Stimulated activated CD4-positive, alpha-beta T cell treated with anti-CD3 and anti-CD28 coated beads, Interleukin-1b, Interleukin-23, amount 100 ng/mL, for 1 hour (primary cell): ENCODE measurements at regions not wholly inside any gene's neighbourhood (a gene's known extent, or its start where the extent isn't known, plus 50 kb on each side); places are given as distances from the start of the nearest gene placed in this dataset.
"Not testable (repeated sequence)": the region's sequence is repeated elsewhere in the genome, so short reads cannot be mapped to it uniquely, and the experiment has no call there.

Source experiments
- DNase-seq, 2 donors: peaks; one replicate each; pipeline ENCODE4 v3.0.0-alpha.2; 2020; ENCODE audit warnings: low read depth in 2 of 2

- DNase-seq = no peak
Observed at GRCh38 chr5:81826128-81826527, 75.2 kb upstream of the SSBP2 start.

DNA sequence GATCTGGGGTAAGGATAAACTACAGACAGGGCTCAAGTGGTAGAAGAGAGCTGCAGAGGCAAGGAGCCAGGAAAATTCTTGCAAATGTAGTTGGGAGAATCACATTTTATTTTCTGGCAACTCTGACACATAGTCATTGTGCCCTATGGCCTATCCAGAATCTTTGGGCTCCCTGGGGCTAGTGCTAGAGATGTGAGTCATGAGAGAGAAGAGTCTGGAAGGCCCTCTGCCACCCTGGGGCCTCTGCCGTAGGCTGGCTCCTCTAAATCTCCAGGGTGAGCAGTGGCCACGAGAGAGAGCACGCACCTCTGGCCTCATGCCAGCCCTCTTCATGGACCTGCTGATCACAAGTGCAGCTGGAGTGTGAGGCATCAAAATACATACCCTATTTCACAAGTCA is 74.3 kb upstream of the SSBP2 start:
- no peak for DNase-seq

- not testable (repeated sequence) for DNase-seq
Observed at GRCh38 chr5:81823736-81824135, 72.8 kb upstream of the SSBP2 start.

DNA sequence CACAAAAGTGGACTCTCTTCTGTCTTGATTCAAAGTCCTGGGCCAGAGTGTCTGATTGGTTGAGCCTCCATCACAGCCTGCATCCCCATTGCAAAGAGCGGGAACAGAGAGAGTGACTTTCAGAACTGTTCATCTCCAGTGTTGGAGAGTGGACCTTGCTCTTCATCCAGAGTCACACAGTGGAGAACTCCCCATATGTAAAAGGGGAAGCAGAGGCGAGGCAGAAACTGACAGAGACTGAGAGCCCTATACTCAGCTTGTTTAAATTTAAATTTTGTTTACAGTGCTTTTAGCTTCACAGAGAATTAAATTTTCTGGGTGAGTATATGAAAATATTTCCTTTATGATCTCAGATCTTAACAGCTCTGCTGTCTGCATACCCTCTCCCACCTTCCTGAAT is 70.0 kb upstream of the SSBP2 start:
- DNase-seq = no peak

- DNase-seq = no peak
Observed at GRCh38 chr5:81820318-81820636, 69.4 kb upstream of the SSBP2 start.

DNA sequence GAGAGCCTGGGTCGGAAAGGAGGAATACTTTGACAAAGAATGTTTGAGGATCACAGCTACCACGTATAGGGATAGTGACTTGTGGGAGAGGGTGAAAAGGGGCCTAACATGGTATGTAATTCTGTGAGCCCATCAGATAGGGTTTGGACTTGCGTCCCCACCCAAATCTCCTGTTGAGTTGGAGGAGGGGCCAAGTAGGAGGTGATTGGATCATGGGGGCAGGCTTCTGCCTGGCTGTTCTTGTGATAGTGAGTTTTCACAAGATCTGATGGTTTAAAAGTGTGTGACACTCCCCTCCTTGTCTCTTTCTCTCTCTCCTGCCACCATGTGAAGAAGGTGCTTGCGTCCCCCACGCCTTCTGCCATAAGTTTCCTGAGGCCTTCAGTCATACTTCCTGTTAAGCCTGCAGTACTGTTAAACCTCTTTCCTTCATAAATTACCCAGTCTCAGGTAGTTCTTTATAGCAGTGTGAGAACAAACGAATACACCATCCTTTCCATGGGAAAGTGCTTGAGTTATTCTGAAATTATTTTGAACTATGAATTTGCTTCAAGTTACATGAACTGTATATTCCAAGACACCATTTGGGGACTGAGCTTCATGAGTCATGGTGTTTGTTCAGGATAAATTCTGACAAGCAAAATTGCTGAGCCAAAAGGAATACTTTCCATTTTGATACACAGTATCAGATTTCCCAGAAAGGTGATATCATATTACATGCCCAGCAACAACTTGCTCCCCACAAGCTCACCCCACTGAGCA is 68.8 kb upstream of the SSBP2 start:
- no peak for DNase-seq

DNA sequence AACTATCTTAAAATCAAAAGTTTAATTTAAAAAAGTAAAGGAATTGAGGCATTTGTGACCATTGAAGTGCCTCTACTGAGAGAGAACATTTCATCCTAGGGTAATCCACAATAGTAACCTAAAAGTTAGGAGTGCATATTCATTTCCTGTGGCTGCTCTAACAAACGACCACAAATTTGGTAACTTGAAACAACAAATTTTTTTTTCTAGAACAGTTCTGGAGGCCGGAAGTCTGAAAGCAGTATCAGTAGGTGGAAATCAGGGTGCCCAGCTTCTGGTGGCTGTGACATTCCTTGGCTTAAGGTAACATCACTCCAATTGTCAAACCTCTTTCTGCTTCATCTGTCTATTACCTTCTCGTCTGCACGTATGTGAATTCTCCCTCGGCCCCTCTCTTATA is 67.1 kb upstream of the SSBP2 start:
- no peak for DNase-seq

DNA sequence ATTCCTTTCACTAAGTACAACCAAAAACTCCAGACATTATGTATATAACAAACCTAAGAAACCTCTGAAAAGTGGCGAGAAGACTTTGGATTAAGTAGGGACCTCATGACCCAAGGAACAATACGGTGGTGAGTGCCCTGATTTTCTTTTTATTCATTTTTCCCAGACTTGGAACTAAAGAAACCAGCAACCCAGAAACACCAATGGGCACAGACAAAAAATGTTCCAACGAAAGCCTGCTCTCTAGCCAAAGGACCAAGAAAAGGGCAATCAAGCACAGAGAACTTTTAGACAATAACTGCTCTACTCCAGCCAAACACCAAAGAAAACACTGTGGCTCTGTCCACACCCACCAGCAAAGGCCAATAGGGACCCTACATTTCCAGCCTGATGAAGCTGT is 66.2 kb upstream of the SSBP2 start:
- no peak for DNase-seq

GRCh38 chr5:81815321-81815720 is 64.4 kb upstream of the SSBP2 start:
- DNase-seq = no peak

GRCh38 chr5:81808106-81808505 is 57.2 kb upstream of the SSBP2 start:
- no peak for DNase-seq

- no peak for DNase-seq
Observed at GRCh38 chr5:81805086-81805485, 54.2 kb upstream of the SSBP2 start.

DNA sequence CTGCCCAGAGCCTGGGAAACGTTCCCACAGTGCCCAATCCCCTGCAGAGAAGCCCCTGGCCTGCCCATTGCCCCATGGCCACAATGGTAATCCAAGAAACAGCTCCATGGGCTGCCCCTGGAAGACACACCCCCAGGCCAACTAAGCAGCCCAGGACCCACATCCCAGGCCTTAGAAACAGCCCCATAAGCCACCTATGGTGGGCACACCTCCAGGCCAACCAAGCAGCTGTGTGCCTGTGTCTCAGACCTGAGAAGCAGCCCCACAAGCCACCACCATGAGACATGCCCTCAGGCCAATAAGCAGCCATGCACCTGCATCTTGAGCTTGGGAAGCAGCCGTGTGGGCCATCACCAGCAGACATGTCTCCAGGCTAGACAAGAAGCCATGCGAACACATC is 52.9 kb upstream of the SSBP2 start:
- DNase-seq = no peak

DNA sequence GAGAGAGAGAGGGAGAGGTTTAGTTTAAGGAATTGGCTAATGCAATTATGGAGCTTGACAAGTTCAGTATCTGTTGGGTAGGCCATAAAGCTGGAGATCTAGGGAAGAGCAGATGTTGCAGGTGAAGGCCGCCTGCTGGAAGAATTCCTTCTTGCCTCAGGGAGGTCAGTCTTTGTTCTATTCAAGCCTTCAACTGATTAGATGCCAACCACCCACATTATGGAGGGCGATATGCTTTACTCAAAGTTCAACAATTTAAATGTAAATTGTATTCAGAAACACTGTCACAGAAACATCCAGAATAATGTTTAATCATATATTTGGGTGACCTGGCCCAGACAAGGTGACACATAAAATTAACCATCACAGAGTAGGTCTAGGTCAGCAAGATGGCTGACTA is 51.7 kb upstream of the SSBP2 start:
- no peak for DNase-seq

- no peak for DNase-seq
Observed at GRCh38 chr5:81802020-81802419, 51.1 kb upstream of the SSBP2 start.

GRCh38 chr5:81800797-81801196 is 49.9 kb upstream of the SSBP2 start:
- DNase-seq = no peak
